ENCODE measurements at regions not wholly inside any gene's neighbourhood (a gene's known extent, or its start where the extent isn't known, plus 50 kb on each side); places are given as distances from the start of the nearest gene placed in this dataset.

- Histone ChIP-seq H3K9me3 (ENCODE audit: control insufficient read depth in 4 of 4, insufficient read depth in 3 of 4, low read length in 3 of 4) (no peaks in the 10 kb centered on the region), H3K9ac (ENCODE audit: insufficient read depth in 1 of 2, low read length in 2 of 2) (no peak overlapping the region), H3K4me1 (ENCODE audit: control insufficient read depth in 5 of 5, insufficient read depth in 5 of 5, low read length in 5 of 5) (peaks cover 0 to 18% (median 0%) of the 10 kb centered on the region in 5 donors), H3K27ac (ENCODE audit: low read depth in 1 of 2, low read length in 1 of 2) (no peak overlapping the region), H3K36me3 (ENCODE audit: control insufficient read depth in 4 of 4, insufficient read depth in 4 of 4, low read length in 4 of 4) (no peaks in the 10 kb centered on the region), H3K4me3 (no peak overlapping the region), H3K27me3 (ENCODE audit: control insufficient read depth in 3 of 3, insufficient read depth in 3 of 3, low read length in 2 of 3) (no peaks in the 10 kb centered on the region)
- DNase-seq (peak in 2 of 3 donors; percentile 13 to 41), ATAC-seq (ENCODE audit: insufficient read depth, low FRiP score) (no peak)
- 85 to 87% methylated on average over 1 of the region's 1 CpG for WGBS, 2 donors
- no peak for TF ChIP-seq CTCF (IDR thresholded peaks at IDR 0.05; ENCODE audit: control extremely low read depth, extremely low read depth)
Measured at GRCh38 chr5:158305861-158306260, 446.9 kb upstream of the CLINT1 start.

GRCh38 chr5:158304607-158305006 is 445.7 kb upstream of the CLINT1 start:
- ATAC-seq (ENCODE audit: insufficient read depth, low FRiP score), result no peak

GRCh38 chr5:158303883-158304282 is 444.9 kb upstream of the CLINT1 start:
- H3K4me3 ChIP-seq, result no peak overlapping the region
- H3K9me3 ChIP-seq (ENCODE audit: control insufficient read depth in 4 of 4, insufficient read depth in 3 of 4, low read length in 3 of 4), result no peaks in the 10 kb centered on the region
- no peaks in the 10 kb centered on the region for H3K36me3 ChIP-seq (ENCODE audit: control insufficient read depth in 4 of 4, insufficient read depth in 4 of 4, low read length in 4 of 4)
- H3K27ac ChIP-seq (ENCODE audit: low read depth in 1 of 2, low read length in 1 of 2), result no peak overlapping the region
- no peak for ATAC-seq (ENCODE audit: insufficient read depth, low FRiP score)
- WGBS, 2 donors, result 93 to 94% methylated on average over 1 of the region's 1 CpG
- no peak for DNase-seq
- no peak for TF ChIP-seq CTCF (IDR thresholded peaks at IDR 0.05; ENCODE audit: control extremely low read depth, extremely low read depth)
- peaks cover 0 to 11% (median 0%) of the 10 kb centered on the region in 5 donors for H3K4me1 ChIP-seq (ENCODE audit: control insufficient read depth in 5 of 5, insufficient read depth in 5 of 5, low read length in 5 of 5)
- no peak overlapping the region for H3K9ac ChIP-seq (ENCODE audit: insufficient read depth in 1 of 2, low read length in 2 of 2)
- H3K27me3 ChIP-seq (ENCODE audit: control insufficient read depth in 3 of 3, insufficient read depth in 3 of 3, low read length in 2 of 3), result no peaks in the 10 kb centered on the region

More at GRCh38 chr5:158304607-158305006, 445.7 kb upstream of the CLINT1 start:
- Histone ChIP-seq H3K9ac (ENCODE audit: insufficient read depth in 1 of 2, low read length in 2 of 2) (no peak overlapping the region), H3K4me3 (no peak overlapping the region), H3K4me1 (ENCODE audit: control insufficient read depth in 5 of 5, insufficient read depth in 5 of 5, low read length in 5 of 5) (peaks cover 0 to 18% (median 0%) of the 10 kb centered on the region in 5 donors), H3K27me3 (ENCODE audit: control insufficient read depth in 3 of 3, insufficient read depth in 3 of 3, low read length in 2 of 3) (no peaks in the 10 kb centered on the region), H3K9me3 (ENCODE audit: control insufficient read depth in 4 of 4, insufficient read depth in 3 of 4, low read length in 3 of 4) (no peaks in the 10 kb centered on the region), H3K36me3 (ENCODE audit: control insufficient read depth in 4 of 4, insufficient read depth in 4 of 4, low read length in 4 of 4) (no peaks in the 10 kb centered on the region), H3K27ac (ENCODE audit: low read depth in 1 of 2, low read length in 1 of 2) (no peak overlapping the region)
- no peak for TF ChIP-seq CTCF (IDR thresholded peaks at IDR 0.05; ENCODE audit: control extremely low read depth, extremely low read depth)
- no peak for DNase-seq
- WGBS, 2 donors, result 66 to 98% methylated on average over 2 of the region's 2 CpGs

GRCh38 chr5:158303275-158303674 is 444.3 kb upstream of the CLINT1 start:
- Histone ChIP-seq H3K4me1 (ENCODE audit: control insufficient read depth in 5 of 5, insufficient read depth in 5 of 5, low read length in 5 of 5) (peaks cover 0 to 5% (median 0%) of the 10 kb centered on the region in 5 donors), H3K4me3 (no peak overlapping the region), H3K9ac (ENCODE audit: insufficient read depth in 1 of 2, low read length in 2 of 2) (no peak overlapping the region), H3K27me3 (ENCODE audit: control insufficient read depth in 3 of 3, insufficient read depth in 3 of 3, low read length in 2 of 3) (no peaks in the 10 kb centered on the region), H3K36me3 (ENCODE audit: control insufficient read depth in 4 of 4, insufficient read depth in 4 of 4, low read length in 4 of 4) (no peaks in the 10 kb centered on the region), H3K27ac (ENCODE audit: low read depth in 1 of 2, low read length in 1 of 2) (no peak overlapping the region), H3K9me3 (ENCODE audit: control insufficient read depth in 4 of 4, insufficient read depth in 3 of 4, low read length in 3 of 4) (no peaks in the 10 kb centered on the region)
- DNase-seq (peak in 1 of 3 donors; percentile 56), ATAC-seq (ENCODE audit: insufficient read depth, low FRiP score) (no peak)
- no peak for TF ChIP-seq CTCF (IDR thresholded peaks at IDR 0.05; ENCODE audit: control extremely low read depth, extremely low read depth)
- WGBS, 2 donors, result 50 to 65% methylated on average over 3 of the region's 3 CpGs

Measured in lung (tissue), 11 donors.